ENCODE measurements at regions not wholly inside any gene's neighbourhood (a gene's known extent, or its start where the extent isn't known, plus 50 kb on each side); places are given as distances from the start of the nearest gene placed in this dataset.

DNA sequence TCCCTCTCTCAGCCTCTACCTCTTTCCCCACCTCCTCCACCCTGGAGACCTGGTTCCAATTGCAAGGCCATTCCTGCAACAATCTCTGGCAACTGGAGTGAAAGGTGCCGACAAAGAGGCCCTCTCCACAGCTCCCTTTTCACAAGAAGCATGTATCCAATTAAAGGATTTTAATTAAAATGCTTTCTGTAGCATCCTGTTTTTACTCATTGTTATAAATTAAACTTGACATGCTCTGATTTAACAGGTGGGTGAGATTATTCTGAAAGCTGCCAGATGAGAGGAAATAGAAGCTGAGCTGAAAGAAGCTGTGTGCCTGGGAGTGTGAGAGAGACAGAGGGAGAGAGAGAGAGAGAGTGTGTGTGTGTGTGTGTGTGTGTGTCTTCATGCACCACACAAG lies 160.5 kb downstream of the TBX15 start (continued):
- TF ChIP-seq PRDM10 (CRISPR knock-in tag; IDR thresholded peaks at IDR 0.05; ENCODE audit: low read depth), result no peak
- no peak for TF ChIP-seq PRDM15 (CRISPR knock-in tag; IDR thresholded peaks at IDR 0.05)
- TF ChIP-seq FOXK1 (CRISPR knock-in tag; IDR thresholded peaks at IDR 0.05; ENCODE audit: borderline replicate concordance, low read depth), result no peak
- TF ChIP-seq, protein P1, sequence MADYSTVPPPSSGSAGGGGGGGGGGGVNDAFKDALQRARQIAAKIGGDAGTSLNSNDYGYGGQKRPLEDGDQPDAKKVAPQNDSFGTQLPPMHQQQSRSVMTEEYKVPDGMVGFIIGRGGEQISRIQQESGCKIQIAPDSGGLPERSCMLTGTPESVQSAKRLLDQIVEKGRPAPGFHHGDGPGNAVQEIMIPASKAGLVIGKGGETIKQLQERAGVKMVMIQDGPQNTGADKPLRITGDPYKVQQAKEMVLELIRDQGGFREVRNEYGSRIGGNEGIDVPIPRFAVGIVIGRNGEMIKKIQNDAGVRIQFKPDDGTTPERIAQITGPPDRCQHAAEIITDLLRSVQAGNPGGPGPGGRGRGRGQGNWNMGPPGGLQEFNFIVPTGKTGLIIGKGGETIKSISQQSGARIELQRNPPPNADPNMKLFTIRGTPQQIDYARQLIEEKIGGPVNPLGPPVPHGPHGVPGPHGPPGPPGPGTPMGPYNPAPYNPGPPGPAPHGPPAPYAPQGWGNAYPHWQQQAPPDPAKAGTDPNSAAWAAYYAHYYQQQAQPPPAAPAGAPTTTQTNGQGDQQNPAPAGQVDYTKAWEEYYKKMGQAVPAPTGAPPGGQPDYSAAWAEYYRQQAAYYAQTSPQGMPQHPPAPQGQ (CRISPR knock-in tag; IDR thresholded peaks at IDR 0.05; ENCODE audit: borderline replicate concordance), result no peak
- TF ChIP-seq NR1H2 (CRISPR knock-in tag; IDR thresholded peaks at IDR 0.05; ENCODE audit: borderline replicate concordance, low read depth), result no peak
- no peak for TF ChIP-seq EED (CRISPR knock-in tag; IDR thresholded peaks at IDR 0.05)
- TF ChIP-seq AHR (CRISPR knock-in tag; IDR thresholded peaks at IDR 0.05), result no peak
- TF ChIP-seq ZXDC (CRISPR knock-in tag; IDR thresholded peaks at IDR 0.05), result no peak
